ENCODE measurements at regions not wholly inside any gene's neighbourhood (a gene's known extent, or its start where the extent isn't known, plus 50 kb on each side); places are given as distances from the start of the nearest gene placed in this dataset.

DNA sequence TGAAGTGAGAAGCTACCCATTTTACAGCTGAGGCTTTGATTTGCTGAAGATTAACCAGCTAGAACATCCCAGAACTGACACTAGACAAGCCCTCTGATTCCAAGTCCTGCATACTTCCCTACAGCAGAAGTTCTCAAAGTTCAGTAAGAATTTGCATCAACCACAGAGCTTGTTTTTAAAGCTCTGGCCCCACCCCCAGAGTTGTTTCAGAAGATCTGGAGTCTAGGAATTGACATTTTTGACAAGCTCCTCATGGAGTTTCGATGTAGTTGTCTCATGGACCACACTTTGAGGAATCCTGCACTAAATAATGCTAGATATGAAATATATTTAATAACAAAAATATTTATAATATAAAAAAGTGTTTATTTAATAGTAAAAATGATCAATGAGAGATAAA lies 120.3 kb upstream of the ADAMTS18 start:
- FAIRE-seq (no peak), DNase-seq (ENCODE audit: low read depth) (no peak)
- TF ChIP-seq, protein P1, sequence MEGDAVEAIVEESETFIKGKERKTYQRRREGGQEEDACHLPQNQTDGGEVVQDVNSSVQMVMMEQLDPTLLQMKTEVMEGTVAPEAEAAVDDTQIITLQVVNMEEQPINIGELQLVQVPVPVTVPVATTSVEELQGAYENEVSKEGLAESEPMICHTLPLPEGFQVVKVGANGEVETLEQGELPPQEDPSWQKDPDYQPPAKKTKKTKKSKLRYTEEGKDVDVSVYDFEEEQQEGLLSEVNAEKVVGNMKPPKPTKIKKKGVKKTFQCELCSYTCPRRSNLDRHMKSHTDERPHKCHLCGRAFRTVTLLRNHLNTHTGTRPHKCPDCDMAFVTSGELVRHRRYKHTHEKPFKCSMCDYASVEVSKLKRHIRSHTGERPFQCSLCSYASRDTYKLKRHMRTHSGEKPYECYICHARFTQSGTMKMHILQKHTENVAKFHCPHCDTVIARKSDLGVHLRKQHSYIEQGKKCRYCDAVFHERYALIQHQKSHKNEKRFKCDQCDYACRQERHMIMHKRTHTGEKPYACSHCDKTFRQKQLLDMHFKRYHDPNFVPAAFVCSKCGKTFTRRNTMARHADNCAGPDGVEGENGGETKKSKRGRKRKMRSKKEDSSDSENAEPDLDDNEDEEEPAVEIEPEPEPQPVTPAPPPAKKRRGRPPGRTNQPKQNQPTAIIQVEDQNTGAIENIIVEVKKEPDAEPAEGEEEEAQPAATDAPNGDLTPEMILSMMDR (IDR thresholded peaks at IDR 0.05; ENCODE audit: insufficient read depth, low read length, severe bottlenecking) = no peak
- no peaks in the 10 kb centered on the region for H3K27me3 ChIP-seq (ENCODE audit: control insufficient read depth, insufficient read depth, low read length)
- no peak overlapping the region for H3K4me3 ChIP-seq (ENCODE audit: low read depth, low read length)
- no peaks in the 10 kb centered on the region for H3K36me3 ChIP-seq (ENCODE audit: control insufficient read depth, insufficient read depth, low read length)

DNA sequence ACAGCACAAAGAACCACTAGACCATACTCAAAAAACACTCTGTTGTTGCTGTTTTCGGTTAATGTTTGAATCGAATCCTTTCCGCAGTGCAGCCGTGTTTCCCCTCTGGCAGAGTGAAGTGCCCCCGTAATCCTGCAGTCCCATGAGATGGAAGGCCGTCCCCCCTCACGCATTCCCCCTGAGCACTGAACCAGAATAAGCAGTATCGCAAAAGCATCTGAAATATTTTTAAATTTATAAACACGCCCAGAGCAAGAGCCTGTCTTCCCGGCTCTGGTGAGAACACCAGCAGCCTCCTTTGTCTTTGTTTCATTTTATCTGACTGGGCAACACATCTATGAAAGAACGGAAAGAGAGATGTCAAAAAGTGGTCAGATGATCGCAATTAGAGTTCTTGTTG lies 121.0 kb upstream of the ADAMTS18 start:
- H3K27me3 ChIP-seq (ENCODE audit: control insufficient read depth, insufficient read depth, low read length) = no peaks in the 10 kb centered on the region
- no peak for FAIRE-seq
- no peaks in the 10 kb centered on the region for H3K36me3 ChIP-seq (ENCODE audit: control insufficient read depth, insufficient read depth, low read length)
- TF ChIP-seq, protein P1 (IDR thresholded peaks at IDR 0.05; ENCODE audit: insufficient read depth, low read length, severe bottlenecking) = no peak
- H3K4me3 ChIP-seq (ENCODE audit: low read depth, low read length) = no peak overlapping the region
- DNase-seq (ENCODE audit: low read depth) = no peak

DNA sequence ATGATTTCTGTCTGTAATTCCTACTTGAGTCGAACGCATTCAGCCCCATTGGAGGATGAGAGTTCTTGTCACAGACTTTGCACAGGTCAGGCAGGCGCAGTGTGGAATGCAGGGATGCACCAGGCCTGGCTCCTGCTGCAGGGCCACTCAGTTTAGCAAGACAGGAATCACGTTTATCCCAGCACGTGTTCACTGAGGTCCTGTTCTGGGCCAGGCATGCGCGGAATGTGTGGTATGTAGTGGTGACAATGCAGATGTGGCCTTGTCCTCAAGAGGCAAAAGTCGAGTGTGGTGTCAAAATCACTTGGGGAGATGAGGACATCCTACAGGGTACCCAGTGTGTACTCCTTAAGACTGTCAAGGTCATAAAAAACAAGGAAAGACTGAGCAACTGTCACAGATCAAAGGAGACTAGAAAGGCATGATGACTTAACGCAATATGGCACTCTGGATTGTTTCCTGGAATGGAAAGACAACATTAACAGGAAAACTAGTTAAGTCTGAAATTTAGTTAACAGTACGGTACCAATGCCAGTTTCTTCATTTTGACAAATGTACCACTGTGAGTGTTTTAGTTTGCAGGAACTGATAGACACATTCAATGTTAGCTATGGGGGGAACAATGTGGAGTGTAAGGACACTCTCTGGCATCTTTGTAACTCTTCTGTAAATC lies 121.5 kb upstream of the ADAMTS18 start:
- Histone ChIP-seq H3K36me3 (ENCODE audit: control insufficient read depth, insufficient read depth, low read length) (no peaks in the 10 kb centered on the region), H3K4me3 (ENCODE audit: low read depth, low read length) (no peak overlapping the region), H3K27me3 (ENCODE audit: control insufficient read depth, insufficient read depth, low read length) (no peaks in the 10 kb centered on the region)
- no peak for DNase-seq (ENCODE audit: low read depth)
- FAIRE-seq = peak; percentile 80
- TF ChIP-seq, protein P1 (IDR thresholded peaks at IDR 0.05; ENCODE audit: insufficient read depth, low read length, severe bottlenecking) = no peak

DNA sequence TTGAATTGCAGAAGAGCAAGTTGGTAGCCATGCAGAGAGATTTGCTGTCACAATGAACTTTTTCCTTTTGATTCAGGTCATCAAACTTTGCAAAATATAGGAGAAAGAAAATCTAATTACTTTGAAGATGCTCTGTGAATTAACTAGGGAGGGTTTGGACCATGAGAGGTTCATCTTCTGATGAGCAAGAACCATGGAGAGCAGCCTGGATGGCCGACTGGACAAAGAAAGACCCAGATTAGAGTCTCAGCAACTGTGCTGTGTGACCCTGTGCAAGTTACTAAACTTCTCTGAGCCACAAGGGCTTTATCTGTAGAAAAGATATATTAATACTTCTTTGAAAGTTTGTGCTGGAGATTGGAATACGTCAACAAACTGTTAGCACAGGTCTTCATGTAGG lies 122.6 kb upstream of the ADAMTS18 start:
- no peak for FAIRE-seq
- Histone ChIP-seq H3K36me3 (ENCODE audit: control insufficient read depth, insufficient read depth, low read length) (no peaks in the 10 kb centered on the region), H3K27me3 (ENCODE audit: control insufficient read depth, insufficient read depth, low read length) (no peaks in the 10 kb centered on the region), H3K4me3 (ENCODE audit: low read depth, low read length) (no peak overlapping the region)
- DNase-seq (ENCODE audit: low read depth) = no peak
- TF ChIP-seq, protein P1 (IDR thresholded peaks at IDR 0.05; ENCODE audit: insufficient read depth, low read length, severe bottlenecking) = no peak

DNA sequence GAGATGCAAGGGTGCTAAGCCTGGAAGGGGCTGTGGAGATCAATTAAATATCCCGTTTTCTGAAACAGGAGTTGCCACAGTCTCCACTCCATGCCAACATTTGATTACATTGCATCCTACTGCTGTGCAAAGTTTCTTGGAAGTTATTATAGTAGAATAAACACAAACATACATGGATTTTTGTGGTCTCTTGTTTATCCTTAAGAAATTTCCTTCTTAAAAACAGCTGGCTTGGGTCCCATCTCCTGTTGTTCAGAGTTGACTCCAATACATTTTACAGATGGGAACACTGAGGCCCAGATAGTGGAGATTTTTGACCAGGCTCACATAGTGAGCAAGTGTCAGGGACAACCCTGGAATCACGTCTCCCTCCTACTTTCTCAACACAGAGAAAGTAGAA lies 124.0 kb upstream of the ADAMTS18 start:
- FAIRE-seq = no peak
- no peak for DNase-seq (ENCODE audit: low read depth)
- TF ChIP-seq, protein P1 (IDR thresholded peaks at IDR 0.05; ENCODE audit: insufficient read depth, low read length, severe bottlenecking) = no peak
- Histone ChIP-seq H3K36me3 (ENCODE audit: control insufficient read depth, insufficient read depth, low read length) (no peaks in the 10 kb centered on the region), H3K27me3 (ENCODE audit: control insufficient read depth, insufficient read depth, low read length) (no peaks in the 10 kb centered on the region), H3K4me3 (ENCODE audit: low read depth, low read length) (no peak overlapping the region)

DNA sequence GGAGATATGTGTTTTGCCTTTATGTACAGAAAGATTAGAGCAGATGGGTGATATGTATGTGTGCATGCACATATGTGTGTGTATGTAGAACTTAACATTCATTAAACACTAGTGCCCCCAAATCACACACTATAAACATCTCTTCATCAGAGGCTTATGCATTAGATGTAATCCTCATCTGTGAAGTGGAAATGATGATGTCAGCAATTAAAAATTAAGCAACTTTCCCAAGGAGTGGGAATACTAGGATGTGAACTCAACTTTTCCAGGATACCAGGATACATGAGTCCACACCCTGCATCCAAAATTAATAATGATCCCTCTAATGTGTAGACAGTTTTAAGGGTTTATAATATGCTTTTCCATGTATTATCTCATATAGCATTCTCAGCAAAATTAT lies 127.7 kb upstream of the ADAMTS18 start:
- DNase-seq (ENCODE audit: low read depth) (no peak), FAIRE-seq (no peak)
- Histone ChIP-seq H3K4me3 (ENCODE audit: low read depth, low read length) (no peak overlapping the region), H3K36me3 (ENCODE audit: control insufficient read depth, insufficient read depth, low read length) (no peaks in the 10 kb centered on the region), H3K27me3 (ENCODE audit: control insufficient read depth, insufficient read depth, low read length) (no peaks in the 10 kb centered on the region)
- TF ChIP-seq, protein P1 (IDR thresholded peaks at IDR 0.05; ENCODE audit: insufficient read depth, low read length, severe bottlenecking) = no peak

All from bronchial epithelial cell (primary cell).